Keratinocyte (primary cell): ENCODE measurements at regions not wholly inside any gene's neighbourhood (a gene's known extent, or its start where the extent isn't known, plus 50 kb on each side); places are given as distances from the start of the nearest gene placed in this dataset.

Experiments
- DNase-seq: peaks from one replicate; pipeline ENCODE4 v3.0.0-alpha.2; 2011; ENCODE audit warnings: low read depth, missing footprints, low spot score
- FAIRE-seq: peaks from 2 replicates; lab custom pipeline; 2011; peaks lifted over from hg19 to GRCh38; lab: Jason Lieb, UNC
- H2AFZ ChIP-seq: 2 replicates; pipeline ENCODE4 v1.6.0; 2012; ENCODE audit warnings: low read length, control low read depth, inconsistent platforms; ENCODE audit not compliant: control insufficient read depth
- H3K27ac ChIP-seq: 2 replicates; pipeline ENCODE4 v1.5.1; 2011; ENCODE audit warnings: low read length; ENCODE audit not compliant: control insufficient read depth, insufficient read depth
- H3K27me3 ChIP-seq: 3 replicates; pipeline ENCODE4 v1.6.0; 2011; ENCODE audit warnings: low read length; ENCODE audit not compliant: control insufficient read depth, insufficient read depth; ENCODE audit errors: extremely low read depth
- H3K36me3 ChIP-seq, 2 experiments: 2 replicates in 1 of 2; 3 replicates in 1 of 2; pipeline ENCODE4 v1.5.1; 2011; ENCODE audit warnings: low read length in 2 of 2, mild to moderate bottlenecking in 1 of 2; ENCODE audit not compliant: control insufficient read depth in 2 of 2, insufficient read depth in 2 of 2; ENCODE audit errors: extremely low read depth in 1 of 2
- H3K4me1 ChIP-seq: 3 replicates; pipeline ENCODE4 v1.5.1; 2011; ENCODE audit warnings: low read length; ENCODE audit not compliant: control insufficient read depth, insufficient read depth; ENCODE audit errors: extremely low read depth
- H3K4me2 ChIP-seq: 3 replicates; pipeline ENCODE4 v1.6.0; 2011; ENCODE audit warnings: low read depth, low read length; ENCODE audit not compliant: control insufficient read depth, insufficient read depth; ENCODE audit errors: extremely low read depth
- H3K4me3 ChIP-seq, 3 experiments: fragments of 200-600 bp in 1 of 3; sonication (generic) in 1 of 3; 2 replicates in 2 of 3; 3 replicates in 1 of 3; pipeline ENCODE4 v1.5.1; 2011 to 2016; ENCODE audit warnings: low read length in 3 of 3, mild to moderate bottlenecking in 3 of 3, control low read depth in 2 of 3, inconsistent platforms in 1 of 3, low read depth in 1 of 3, mixed read lengths in 1 of 3, mixed run types in 1 of 3, moderate library complexity in 1 of 3; ENCODE audit not compliant: control insufficient read depth in 2 of 3, insufficient read depth in 2 of 3; ENCODE audit errors: extremely low read depth in 1 of 3
- H3K79me2 ChIP-seq: 2 replicates; pipeline ENCODE4 v1.6.0; 2012; ENCODE audit warnings: low read length; ENCODE audit not compliant: control insufficient read depth, insufficient read depth
- H3K9ac ChIP-seq: 3 replicates; pipeline ENCODE4 v1.6.0; 2011; ENCODE audit warnings: low read length; ENCODE audit not compliant: control insufficient read depth, insufficient read depth; ENCODE audit errors: extremely low read depth
- H3K9me1 ChIP-seq: 3 replicates; pipeline ENCODE4 v1.6.0; 2011; ENCODE audit warnings: low read length; ENCODE audit not compliant: control insufficient read depth, insufficient read depth; ENCODE audit errors: extremely low read depth
- H3K9me3 ChIP-seq: 2 replicates; pipeline ENCODE4 v1.5.1; 2012; ENCODE audit warnings: low read depth, low read length; ENCODE audit not compliant: control insufficient read depth
- H4K20me1 ChIP-seq: 3 replicates; pipeline ENCODE4 v1.6.0; 2011; ENCODE audit warnings: low read length; ENCODE audit not compliant: control insufficient read depth, insufficient read depth; ENCODE audit errors: extremely low read depth
- EZH2 ChIP-seq: IDR thresholded peaks from one replicate; pipeline ENCODE4 v1.6.1; 2012; ENCODE audit warnings: inconsistent platforms, mild to moderate bottlenecking, low read length, moderate library complexity
- dilution Hi-C: fragments of 300-500 bp; cut with MboI; formaldehyde crosslinking; loops from one replicate; pipeline ENCODE4 v1.7.0; 2020; ENCODE audit warnings: low sequenced_read_pairs; ENCODE audit not compliant: extremely low pct_ligation_motif_present
- TF ChIP-seq, protein P1 (sequence below), 3 experiments: IDR thresholded peaks in 1 of 3; conservative IDR thresholded peaks in 1 of 3; optimal IDR thresholded peaks in 1 of 3; 2 replicates in 2 of 3; 3 replicates in 1 of 3; pipeline versions ENCODE3 to v1.5.1; 2011; ENCODE audit warnings: low read length in 3 of 3, mild to moderate bottlenecking in 3 of 3, moderate library complexity in 2 of 3, control low read depth in 1 of 3, inconsistent platforms in 1 of 3; ENCODE audit not compliant: insufficient read depth in 2 of 3; ENCODE audit errors: extremely low read depth in 1 of 3

DNA sequence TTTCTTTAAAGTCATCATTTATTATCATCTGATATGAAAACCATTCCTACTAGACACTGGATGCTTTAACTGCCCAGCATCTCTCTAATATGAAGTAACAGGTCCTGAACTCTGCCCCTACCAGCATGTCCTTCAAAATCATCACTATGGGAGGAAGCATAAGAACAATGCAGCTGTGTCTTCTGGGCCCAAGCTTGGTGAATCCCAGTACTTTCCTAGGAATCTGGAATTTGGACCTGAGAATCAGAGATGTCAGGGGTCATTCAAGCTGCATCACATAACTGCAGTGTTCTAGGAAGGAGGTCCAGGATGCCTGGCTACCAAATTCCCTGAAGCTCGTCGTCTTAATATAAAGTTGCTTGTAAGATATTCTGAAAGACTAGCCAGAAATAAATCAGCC, 182.7 kb downstream of the AHR start:
- no peak overlapping the region for H3K4me2 ChIP-seq
- dilution Hi-C loops = no loop called here
- no peaks in the 10 kb centered on the region for H3K27me3 ChIP-seq
- H3K9ac ChIP-seq = no peak overlapping the region
- H3K36me3 ChIP-seq = no peaks in the 10 kb centered on the region
- H3K4me1 ChIP-seq = no peaks in the 10 kb centered on the region
- H3K27ac ChIP-seq = no peak overlapping the region
- H4K20me1 ChIP-seq = no peaks in the 10 kb centered on the region
- no peaks in the 10 kb centered on the region for H3K9me3 ChIP-seq
- H3K79me2 ChIP-seq = no peaks in the 10 kb centered on the region
- H2AFZ ChIP-seq = no peak overlapping the region
- no peak for DNase-seq
- TF ChIP-seq, protein P1, sequence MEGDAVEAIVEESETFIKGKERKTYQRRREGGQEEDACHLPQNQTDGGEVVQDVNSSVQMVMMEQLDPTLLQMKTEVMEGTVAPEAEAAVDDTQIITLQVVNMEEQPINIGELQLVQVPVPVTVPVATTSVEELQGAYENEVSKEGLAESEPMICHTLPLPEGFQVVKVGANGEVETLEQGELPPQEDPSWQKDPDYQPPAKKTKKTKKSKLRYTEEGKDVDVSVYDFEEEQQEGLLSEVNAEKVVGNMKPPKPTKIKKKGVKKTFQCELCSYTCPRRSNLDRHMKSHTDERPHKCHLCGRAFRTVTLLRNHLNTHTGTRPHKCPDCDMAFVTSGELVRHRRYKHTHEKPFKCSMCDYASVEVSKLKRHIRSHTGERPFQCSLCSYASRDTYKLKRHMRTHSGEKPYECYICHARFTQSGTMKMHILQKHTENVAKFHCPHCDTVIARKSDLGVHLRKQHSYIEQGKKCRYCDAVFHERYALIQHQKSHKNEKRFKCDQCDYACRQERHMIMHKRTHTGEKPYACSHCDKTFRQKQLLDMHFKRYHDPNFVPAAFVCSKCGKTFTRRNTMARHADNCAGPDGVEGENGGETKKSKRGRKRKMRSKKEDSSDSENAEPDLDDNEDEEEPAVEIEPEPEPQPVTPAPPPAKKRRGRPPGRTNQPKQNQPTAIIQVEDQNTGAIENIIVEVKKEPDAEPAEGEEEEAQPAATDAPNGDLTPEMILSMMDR (optimal IDR thresholded peaks at IDR 0.05 in 1 of 3, IDR thresholded peaks at IDR 0.05 in 1 of 3, conservative IDR thresholded peaks at IDR 0.05 in 1 of 3; ENCODE audit: extremely low read depth in 1 of 3, insufficient read depth in 2 of 3, low read length in 3 of 3) = no peak
- H3K9me1 ChIP-seq = no peaks in the 10 kb centered on the region
- H3K4me3 ChIP-seq = no peak overlapping the region
- no peak for FAIRE-seq

DNA sequence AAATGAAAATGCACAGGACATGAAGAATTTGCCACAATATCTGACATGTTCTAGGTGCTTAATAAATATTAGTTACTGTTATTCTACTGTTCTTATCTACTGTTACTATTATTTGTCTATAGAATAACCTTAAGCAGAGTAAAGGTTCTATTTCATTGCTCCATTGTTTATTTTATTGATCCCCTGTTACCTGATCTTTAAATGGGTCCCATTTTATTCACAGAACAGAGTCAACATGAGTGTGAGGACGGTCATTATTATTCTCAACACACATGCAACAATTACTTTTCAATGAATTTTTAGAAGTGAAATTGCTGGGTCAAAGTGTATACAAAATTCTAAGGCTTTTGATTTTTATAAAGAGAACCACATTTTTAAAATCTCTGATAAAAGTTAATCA, 186.9 kb downstream of the AHR start:
- no peak overlapping the region for H3K9ac ChIP-seq
- H3K9me3 ChIP-seq = no peaks in the 10 kb centered on the region
- no peak overlapping the region for H3K4me2 ChIP-seq
- H3K9me1 ChIP-seq = no peaks in the 10 kb centered on the region
- dilution Hi-C loops = no loop called here
- H3K79me2 ChIP-seq = no peaks in the 10 kb centered on the region
- H4K20me1 ChIP-seq = no peaks in the 10 kb centered on the region
- H3K4me1 ChIP-seq = peaks cover 8% of the 10 kb centered on the region
- H3K27ac ChIP-seq = no peak overlapping the region
- H3K36me3 ChIP-seq = no peaks in the 10 kb centered on the region
- TF ChIP-seq, protein P1 (optimal IDR thresholded peaks at IDR 0.05 in 1 of 3, IDR thresholded peaks at IDR 0.05 in 1 of 3, conservative IDR thresholded peaks at IDR 0.05 in 1 of 3; ENCODE audit: extremely low read depth in 1 of 3, insufficient read depth in 2 of 3, low read length in 3 of 3) = no peak
- no peak for TF ChIP-seq EZH2
- FAIRE-seq (no peak), DNase-seq (no peak)
- H2AFZ ChIP-seq = no peak overlapping the region
- H3K27me3 ChIP-seq = no peaks in the 10 kb centered on the region
- H3K4me3 ChIP-seq = no peak overlapping the region
